AG20443 (cell line): ENCODE measurements at regions not wholly inside any gene's neighbourhood (a gene's known extent, or its start where the extent isn't known, plus 50 kb on each side); places are given as distances from the start of the nearest gene placed in this dataset.
"Not testable (repeated sequence)": the region's sequence is repeated elsewhere in the genome, so short reads cannot be mapped to it uniquely, and the experiment has no call there.

Experiments
- DNase-seq: peaks from one replicate; pipeline ENCODE4 v3.0.0; 2012; ENCODE audit warnings: low spot score, mixed read lengths

DNA sequence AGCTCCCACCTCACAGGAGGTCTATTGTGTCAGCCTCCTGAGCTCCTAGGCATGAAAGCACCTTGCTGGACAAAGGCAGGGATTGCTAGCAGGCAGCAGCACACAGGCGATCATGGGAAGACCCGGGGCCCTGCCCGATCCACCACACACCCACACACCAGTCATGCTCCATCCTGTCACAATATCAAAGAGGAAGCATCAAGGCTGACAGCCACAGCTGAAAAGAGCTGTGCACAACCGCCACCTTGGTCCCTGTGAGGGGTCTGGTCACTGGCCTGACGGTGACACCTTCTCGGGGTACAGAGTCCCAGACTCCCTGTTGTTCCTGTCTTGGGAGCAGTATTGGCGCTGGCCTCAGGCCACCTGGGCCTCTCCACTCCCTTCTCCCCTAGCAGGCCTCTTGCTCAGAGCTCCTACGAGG, 89.7 kb upstream of the RET start:
- no peak for DNase-seq

DNA sequence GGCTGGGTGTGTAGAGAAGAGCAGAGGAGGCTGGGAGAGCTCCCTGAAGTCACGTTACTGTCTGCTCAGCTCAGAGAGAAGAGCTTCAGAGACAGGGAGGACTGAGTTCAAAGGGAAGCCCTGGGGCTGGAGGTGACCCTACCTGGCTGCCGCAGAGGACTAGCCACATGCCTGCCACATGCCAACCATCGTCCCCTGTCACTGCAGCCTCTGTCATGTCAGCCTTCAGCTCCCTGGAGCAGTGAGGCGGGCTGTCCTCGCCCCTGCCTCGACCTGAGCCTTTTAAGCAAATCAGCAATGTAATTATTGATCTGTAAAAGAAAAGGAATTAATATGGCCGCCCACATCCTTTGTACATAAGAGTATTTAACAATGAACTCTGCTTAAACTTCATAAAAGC, 89.3 kb upstream of the RET start:
- DNase-seq = no peak

DNA sequence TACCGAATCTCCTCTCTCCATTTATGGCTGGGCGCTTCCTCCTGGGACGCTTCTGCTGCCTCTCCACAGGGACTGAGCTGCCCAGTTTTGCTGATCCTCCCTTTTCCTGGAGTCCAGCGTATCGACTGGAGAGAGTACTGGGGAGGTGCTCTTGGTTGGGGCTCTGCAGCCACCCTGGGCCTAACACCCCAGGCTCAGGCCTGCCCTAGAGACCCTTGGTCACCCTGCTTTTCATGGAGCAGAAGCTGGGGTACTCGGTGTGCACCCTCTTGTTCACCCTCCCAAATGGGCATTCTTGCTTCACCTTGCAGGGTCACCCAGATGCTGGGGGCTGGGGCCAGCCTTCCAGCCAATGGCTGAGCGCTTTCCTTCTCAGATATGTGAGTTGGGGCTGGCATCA, 88.8 kb upstream of the RET start:
- DNase-seq = no peak

DNA sequence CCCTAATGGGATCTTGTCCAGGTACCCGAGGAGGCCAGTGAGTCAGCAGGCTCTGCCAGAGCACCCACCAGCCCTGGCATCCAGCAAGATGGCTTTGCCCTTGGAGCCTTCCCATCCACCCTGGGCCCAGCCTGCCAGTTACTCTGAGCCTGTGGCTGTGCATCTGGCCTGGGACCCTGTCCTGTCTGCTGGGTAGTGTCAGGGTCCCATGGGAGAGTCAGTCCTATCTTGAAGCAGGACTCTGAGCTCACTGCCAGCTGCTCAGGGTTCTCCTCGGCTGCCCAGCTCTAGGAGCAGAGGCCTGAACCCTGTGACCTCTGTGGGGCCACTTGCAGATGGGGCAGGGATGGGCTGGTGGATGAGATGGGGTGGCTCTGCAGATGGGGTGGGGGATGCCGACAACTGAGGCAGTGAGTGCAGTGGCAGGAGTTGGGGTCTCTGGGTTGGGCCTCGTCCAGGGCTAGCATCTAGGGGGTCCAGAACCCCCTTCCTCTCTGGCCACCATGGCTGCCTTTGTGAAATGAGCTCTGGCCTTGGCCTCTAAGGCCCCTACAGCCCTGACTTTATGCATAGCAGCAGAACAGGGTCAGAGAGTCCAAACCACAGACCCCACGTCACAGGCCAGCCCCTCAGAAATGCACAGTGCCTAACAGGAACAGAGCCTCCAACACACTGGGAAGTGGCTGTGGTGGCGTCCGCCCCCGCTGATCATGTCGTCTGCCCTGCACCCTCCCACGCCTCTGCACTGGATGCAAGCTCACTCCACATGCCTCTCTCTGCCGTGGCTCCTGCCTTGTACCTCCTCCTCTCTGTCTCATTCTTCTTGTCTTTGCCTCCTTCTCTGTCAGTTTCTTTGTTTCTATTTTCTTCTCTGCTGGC, 88.1 kb upstream of the RET start:
- DNase-seq = no peak

DNA sequence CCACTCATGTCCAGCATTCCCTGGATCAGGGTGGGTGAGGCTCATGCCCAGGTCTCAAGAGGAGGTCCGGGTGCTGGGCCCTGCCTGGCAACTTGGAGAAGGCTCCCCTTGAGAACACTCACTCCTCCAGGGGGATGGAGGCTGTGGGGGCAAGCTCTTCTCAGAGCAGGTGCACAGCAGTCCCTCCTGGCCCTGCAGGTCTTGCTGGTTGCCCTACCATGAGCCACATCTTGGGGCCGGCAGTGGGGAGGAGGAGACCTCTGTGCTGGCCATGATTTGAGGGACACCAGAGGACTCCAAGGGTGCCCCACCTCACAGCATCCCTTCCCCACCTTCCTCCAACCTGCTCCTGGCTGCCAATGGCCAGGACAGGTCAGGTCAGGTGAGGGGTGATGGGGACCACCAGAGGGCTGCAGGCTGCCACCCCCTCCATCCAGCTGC, 87.4 kb upstream of the RET start:
- no peak for DNase-seq

DNA sequence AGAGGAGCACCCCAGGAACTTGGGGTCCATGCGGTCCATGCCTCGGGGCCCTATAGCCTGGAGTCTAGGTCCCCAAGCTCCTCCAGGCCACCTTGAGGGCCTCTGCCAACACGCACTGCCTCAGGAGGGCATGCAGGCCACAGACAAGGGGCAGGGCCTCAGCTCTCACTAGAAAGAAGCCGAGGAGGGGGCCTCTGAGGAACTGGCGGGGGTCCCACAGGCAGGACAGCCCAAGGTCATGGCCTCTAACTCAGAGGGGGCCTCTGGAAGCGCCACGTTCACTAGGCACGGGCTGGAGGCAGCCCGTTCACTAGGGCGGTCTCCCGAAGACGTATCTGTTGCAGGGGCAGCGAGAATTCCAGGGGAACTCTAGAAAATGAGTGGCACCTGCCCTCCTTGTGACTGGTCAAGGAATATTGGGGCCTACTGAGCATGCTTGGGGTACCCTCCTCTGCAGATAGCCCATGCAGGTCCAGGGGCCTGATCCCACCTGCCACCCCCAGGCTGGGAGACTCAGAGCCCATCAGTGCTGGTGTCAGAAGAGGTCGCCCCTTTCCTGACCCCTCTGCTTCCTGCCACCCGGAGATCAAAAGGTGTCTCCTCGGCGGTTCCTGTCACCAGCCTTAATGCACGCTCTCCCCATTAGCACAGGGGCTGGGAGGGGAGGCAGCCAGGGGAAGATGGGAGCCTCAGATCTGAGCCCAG, 86.7 kb upstream of the RET start:
- DNase-seq = no peak

DNA sequence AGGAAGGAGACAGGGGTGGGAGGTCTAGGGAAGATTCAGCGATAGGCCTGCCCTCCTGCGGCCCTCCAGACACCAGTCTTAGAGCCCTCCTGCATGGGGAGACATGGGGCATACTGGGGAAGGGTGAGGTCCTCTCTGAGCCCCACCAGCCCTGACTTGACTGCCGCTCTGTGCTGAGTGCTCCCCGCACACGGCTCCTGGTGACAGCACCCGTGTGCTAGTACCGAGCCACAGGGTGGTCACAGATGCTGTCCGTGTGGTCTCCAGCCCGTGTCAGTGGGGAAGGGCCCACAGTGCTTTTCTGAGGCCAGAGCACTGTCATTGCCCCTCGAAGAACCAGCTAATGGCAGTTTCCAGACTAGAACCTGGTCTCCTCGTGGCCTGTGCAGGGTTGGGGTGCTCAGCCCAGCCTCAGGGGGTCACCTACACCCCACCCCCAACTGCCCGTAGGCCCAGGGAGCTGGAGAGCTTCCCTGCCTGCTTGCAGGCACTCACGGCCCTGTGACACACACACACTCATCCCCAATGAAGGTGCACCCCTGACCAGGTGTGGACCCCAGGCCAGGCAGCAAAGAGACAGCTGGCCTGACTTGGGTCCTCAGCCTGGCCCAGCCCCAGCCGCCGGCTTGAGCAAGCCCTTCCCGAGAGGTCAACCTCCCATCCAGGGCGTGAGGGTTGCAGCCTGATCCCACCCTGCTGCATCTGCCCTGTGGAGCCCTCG, 86.0 kb upstream of the RET start:
- no peak for DNase-seq

DNA sequence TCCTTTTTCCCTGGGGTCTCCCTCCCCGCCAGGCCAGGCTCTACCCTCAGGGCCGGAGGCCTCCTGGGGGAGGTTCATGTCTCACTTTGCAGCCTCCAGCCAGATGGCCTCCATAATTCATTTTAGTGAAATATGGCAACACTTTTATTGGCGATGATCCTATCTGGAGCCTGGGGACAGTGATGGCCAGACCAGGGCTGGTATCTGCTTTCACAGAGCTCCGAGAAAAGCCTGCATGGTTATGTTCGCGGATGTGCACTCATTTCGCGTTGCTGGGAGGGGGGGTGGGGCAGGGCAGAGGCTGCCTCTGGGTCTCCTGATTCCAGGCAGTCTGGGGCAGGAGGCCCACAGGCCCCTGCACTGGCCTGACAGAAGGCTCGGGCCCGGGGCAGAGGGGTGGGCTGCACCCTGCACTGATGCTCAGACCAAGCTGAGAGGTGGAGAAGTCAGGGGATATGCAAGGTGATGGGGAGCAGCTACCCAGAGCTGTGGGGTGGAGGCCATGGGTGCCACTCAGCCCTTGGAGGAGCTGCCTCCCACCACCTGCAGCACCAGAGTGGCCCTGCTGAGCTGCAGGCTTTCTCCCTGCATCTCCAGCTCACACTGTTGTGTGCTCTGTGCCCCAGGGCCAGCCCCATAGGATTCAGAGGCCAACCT, 85.3 kb upstream of the RET start:
- no peak for DNase-seq

DNA sequence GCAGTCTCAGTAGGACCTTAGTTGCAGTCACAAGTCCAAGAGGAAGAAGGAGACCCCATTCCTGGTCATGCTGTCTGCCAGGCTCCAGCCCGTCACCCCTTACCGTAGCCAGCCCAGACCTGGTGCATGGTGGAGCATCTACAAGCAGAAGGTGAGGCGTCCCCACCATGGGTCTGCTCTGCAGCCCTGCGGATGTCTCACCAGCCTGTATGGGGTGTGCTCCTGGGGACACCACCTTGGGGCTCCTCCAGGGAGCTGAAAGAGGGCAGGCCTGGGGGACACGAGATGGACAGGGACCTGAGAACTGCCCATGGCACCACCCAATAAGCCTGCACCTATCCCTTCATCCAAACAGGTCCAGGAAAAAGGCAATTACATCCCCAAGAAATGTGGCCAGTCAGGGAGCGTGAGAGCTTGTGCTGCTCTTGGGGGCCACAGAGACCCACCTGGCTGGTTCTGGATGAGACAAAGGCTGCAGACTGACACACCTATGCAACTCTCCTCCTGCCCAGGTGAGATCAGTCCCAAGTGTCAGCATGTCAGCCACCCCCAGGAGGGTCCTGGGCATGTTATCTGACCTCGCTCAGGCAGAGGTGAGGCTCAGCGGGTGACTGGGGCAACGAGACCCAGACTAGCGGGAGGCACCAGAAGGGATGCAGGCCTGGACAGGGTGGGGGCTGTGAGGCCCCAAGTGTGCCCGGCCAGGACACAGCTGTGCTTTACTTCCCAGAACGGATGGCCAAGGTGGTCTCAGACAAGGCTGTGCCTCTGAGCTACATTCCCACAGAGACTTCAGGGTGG, 84.5 kb upstream of the RET start:
- no peak for DNase-seq

DNA sequence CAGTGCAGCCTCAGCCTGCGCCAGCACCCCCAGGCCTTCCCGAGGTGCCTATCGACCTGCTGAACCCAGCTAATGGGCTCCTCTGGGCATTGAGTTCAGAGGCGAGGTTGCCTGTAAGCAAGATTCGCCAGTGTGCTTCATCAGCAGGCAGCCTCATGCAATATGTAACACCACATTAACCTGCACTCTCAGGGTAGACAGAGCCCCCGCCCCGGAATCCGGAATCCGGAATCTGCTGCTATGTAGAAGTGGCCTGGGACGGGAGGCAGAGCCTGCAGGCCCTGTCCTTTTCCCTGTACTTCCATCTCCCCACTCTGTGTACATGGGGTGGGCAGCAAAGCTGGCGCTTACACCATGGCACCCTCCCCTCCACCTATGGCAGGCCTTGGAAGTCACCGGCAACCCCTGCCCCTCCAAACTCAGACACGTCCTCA, 83.9 kb upstream of the RET start:
- DNase-seq = no peak

DNA sequence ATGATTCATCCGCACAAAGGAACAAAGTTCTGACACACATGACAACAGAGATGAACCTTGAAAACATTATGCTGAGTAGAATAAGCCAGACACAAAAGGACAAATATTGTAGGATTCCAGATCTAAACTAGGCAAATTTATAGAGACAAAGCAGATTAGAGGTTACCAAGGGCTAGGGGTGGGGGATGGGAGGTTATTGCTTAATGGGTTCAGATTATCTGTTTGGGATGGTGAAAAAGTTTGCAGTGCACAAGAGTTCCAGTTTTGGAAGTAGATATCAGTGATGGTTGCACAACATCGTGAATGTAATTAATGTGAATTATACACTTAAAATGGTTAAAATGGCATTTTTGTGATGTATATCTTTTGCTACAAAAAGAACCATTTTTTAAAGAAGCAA, 82.0 kb upstream of the RET start:
- DNase-seq = not testable (repeated sequence)

DNA sequence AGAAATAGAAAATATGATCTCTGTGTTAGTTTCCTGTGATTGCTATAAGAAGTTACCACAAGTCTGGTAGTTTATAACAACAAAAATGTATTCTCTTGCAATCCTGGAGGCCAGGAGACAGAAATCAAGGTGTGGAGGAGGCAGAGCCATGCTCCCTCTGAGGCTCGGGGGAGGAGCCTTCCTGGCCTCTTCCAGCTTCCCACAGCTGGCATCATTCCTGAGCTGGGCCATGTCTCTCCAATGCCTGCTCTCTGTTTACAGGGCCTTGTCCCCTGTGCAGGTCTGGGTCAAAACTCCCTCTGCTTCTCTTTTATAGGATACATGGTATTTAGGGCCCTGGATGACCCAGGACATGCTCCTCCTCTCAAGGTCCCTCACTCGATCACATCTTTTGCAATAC, 81.3 kb upstream of the RET start:
- DNase-seq = no peak

DNA sequence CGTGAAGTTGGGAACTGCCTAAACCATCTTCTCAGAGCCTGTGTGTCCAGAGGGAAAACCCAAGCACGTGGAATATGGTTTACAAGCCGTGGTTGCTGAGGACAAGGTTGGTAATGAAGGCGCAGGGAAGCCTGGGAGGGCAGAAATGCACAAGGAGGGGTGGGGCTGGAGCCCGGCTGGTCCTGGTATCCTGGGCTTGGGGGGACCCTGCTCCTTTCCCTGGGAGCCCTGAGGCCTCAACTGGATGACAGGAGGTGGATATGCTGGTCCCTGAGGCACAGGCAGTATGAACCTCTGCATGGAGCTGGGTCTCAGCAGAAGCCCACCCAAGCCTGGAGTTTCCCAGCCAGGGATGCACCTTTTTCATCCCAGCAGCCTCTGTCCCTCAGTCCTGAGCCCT, 80.3 kb upstream of the RET start:
- DNase-seq = no peak

DNA sequence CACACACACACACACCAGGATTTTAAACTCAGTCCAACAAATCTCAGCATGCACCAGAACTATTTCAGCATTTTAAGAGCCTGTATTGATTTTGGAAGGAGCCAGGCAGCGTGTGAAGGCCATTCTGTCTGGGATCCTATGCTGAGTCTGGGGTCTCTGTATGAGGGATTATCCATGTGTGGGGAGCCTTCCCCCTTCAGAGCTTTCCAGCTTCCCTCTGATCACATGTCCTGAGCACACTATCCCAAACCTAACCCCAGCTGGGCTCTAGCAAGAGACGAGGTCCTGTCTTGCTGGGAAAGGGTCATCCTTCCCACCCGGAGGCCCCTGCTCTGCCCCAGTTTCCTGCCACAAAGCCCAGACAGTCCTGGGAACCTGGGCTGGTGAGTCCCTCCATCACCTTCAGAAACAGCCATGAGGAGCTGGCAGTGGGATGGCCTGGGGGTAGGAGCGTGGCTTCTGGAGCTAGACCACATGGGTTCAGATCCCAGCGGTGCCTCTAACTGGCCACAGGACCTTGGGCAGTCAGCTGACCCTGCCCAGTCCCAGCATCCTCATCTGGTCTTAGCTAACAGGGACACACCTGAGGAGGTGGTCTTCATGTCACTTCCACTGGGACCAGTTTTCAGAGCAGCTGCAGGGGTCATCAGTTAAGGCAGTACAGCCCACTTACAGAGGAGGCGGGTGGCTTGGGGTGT, 79.6 kb upstream of the RET start:
- DNase-seq = no peak

DNA sequence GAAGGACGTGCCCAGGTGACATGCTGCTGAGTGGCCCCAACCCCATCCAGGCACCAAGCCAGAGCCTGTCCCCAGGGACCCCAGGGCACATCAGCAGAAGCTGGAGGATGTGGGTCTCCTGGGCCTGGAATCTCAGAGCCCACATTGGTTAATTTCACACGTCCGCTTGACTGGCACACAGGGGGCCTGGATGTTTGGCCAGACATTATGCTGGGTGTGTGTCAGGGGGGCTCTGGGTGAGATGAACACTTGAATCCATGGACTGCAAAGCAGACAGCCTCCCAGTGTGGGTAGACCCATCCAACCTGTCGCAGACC, 79.1 kb upstream of the RET start:
- DNase-seq = no peak

DNA sequence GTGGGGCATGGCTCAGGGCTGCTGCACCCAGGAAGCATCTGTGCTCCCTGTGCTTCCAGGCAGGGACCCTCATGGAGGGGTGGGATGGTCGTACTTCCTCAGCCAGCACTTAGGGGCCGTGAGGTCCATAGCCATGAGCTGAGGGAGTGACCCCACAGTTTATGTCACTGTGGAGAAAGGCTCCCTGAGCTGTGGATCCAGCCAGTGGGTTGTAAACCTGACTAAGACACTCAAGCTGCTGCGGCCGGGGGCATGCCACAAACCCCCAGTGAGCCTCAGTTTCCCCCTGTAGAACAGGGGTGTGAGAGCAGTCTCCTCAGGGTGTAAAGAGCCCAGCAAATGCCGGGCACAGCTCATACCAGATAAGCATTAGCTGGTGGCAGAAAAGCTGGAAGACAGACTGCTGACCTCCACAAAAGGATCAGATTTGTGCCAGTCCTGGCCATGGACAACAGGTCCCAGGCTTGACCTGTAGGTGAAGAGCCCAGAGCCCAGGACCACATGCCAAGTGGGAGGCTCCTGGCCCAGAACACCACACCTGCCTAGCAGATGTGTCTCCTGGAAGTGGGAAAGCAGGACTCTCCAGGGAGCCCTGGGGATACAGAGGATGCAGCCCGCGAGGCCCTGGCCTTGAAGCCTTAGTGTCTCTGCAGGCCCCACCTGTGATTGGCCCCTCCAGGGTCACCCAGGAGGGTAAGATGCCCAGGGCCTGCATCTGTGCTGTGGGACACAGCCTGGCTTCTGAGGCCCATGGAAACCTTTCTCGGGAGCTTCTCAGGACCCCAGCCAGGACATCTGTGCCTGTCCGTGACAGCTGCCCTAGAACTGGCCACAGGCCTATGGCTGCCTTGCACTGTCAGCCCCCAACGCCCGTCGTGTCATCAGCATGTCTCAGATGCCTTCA, 78.1 kb upstream of the RET start:
- DNase-seq = no peak

DNA sequence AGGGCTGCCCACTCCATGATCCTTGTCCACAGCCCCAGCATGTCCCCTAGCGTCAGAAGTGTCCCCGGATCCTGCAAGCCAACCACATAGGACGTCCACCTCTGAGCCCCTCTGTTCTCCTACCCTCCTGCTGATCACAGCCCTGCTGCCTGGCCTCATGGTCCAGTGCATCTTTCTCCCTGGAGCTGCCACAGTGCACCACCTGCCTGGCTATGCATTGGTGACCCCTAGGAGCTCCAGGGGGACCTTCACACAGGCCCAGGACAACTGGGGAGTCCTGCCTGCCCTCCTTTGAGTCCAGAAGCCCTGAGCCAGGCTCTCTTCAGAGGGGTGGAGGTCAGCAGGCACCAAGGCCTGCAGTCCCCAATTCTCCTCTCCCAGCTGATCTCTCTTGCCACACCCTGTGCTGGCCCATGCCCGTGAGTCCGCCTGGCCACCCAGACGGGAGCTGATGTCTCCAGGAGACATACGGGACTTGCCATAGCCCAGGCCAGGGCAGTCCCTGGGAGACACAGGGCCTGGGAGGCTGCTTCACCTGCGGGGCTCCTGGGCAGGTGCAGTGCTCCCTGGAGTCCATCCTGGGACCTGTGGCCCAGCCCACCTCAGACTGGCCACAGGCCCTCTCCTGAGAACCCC, 77.4 kb upstream of the RET start:
- DNase-seq = peak; percentile 7

DNA sequence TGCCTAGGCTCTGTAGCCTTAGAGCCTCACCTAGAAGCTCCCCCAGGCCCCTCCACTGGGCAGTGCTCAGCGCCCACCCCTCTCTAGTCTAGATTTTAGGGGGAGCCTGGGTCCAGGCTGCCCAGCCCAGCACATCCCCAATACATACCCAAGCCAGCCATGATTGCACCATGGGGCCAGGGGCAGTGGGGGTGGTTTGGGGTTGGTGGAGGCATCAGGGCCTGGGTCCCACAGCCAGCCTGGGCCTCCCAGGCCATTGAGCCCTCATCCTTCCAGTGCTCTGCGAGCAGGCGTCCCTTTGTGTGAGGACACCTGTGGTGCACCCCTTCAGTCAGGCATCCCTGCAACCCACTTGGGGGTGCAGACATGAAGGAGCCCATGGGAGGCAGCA, 76.9 kb upstream of the RET start:
- peak; percentile 6 for DNase-seq

DNA sequence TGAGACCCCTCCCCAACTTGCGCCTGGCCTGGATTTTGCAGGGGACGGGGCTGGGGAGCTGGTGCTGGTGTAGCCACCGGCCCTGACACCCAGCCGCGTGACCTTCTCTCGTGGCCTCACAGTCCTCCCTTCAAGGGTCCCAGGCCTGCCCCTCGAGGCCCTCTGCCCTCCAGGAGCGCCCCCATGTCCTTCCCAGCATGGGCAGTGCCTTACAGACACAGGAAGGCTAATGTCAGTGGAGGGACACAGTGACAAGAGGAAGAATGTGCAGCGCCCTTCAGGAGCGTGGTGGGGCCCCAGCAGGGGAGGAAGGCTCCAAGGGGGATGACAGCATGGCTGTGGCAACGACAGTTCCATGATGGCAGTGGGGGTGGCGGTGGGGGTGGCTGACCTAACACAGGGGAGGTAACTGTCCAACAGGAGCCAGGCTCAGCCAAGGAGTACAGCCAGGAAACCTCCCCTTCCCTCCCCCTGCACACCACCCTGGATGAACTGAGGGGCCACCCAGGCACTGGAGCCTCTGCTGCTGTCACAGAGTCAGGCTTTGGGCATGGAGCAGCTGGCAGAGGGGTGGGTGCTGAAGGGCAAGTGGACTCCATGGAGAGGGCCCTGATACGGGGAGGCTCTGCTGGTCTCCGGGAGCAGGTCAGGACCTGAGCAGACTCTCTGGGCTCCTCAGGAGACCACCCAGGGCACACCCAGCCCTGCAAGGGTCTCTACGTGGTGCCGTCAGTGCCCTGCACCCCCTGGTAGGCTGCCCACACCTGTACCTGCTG, 76.0 kb upstream of the RET start:
- peak; percentile 6 for DNase-seq
